ENCODE measurements at regions not wholly inside any gene's neighbourhood (a gene's known extent, or its start where the extent isn't known, plus 50 kb on each side); places are given as distances from the start of the nearest gene placed in this dataset.

- TF ChIP-seq POLR2AphosphoS5 (IDR thresholded peaks at IDR 0.05) (no peak), CTCF (IDR thresholded peaks at IDR 0.05) (no peak)
These were observed 89.7 kb upstream of the OSMR start for GRCh38 chr5:38756068-38756467.

Data from breast epithelium (tissue), 3 donors.